ENCODE measurements at regions not wholly inside any gene's neighbourhood (a gene's known extent, or its start where the extent isn't known, plus 50 kb on each side); places are given as distances from the start of the nearest gene placed in this dataset.

GRCh38 chr12:127278351-127278750 lies 988.6 kb upstream of the TMEM132C start:
- H3K4me1 ChIP-seq (replicated peaks in 1 of 4; ENCODE audit: control insufficient read depth in 3 of 4, insufficient read depth in 4 of 4, low read length in 3 of 4): no peaks in the 10 kb centered on the region; a peak in 1 of 7 replicates
- no peaks in the 10 kb centered on the region for H3K27me3 ChIP-seq (replicated peaks in 1 of 4; ENCODE audit: control insufficient read depth in 3 of 4, extremely low read depth in 1 of 4, insufficient read depth in 3 of 4, low read length in 3 of 4)
- H3K23ac ChIP-seq (ENCODE audit: insufficient read length): no peak overlapping the region
- no peaks in the 10 kb centered on the region for H3K36me3 ChIP-seq (ENCODE audit: control insufficient read depth in 2 of 4, insufficient read depth in 4 of 4, low read length in 3 of 4)
- H3K23me2 ChIP-seq (ENCODE audit: low read depth, low read length): no peaks in the 10 kb centered on the region; the same call in 1 of the 2 replicates
- no peaks in the 10 kb centered on the region for H4K20me1 ChIP-seq (replicated peaks in 1 of 2; ENCODE audit: control insufficient read depth in 1 of 2, insufficient read depth in 2 of 2, low read length in 2 of 2)
- no peak overlapping the region for H3K4me2 ChIP-seq (ENCODE audit: insufficient read depth in 1 of 2, low read depth in 2 of 2, low read length in 2 of 2)
- FAIRE-seq (no peak), DNase-seq (ENCODE audit: low read depth in 1 of 2, low spot score in 2 of 2) (no peak)
- H2BK120ac ChIP-seq (replicated peaks; ENCODE audit: low read depth, low read length): no peak overlapping the region
- no peak overlapping the region for H3K14ac ChIP-seq (ENCODE audit: insufficient read length)
- TF ChIP-seq KDM4A (IDR thresholded peaks at IDR 0.05; ENCODE audit: low read depth, low read length, severe bottlenecking): no peak
- no peak for TF ChIP-seq SP2 (IDR thresholded peaks at IDR 0.05; ENCODE audit: low read length)
- no peak for TF ChIP-seq ATF2 (IDR thresholded peaks at IDR 0.05; ENCODE audit: low read length)
- TF ChIP-seq KDM5A (IDR thresholded peaks at IDR 0.05; ENCODE audit: low read length): no peak
- no peak for TF ChIP-seq CREB1 (IDR thresholded peaks at IDR 0.05)
- TF ChIP-seq BACH1 (IDR thresholded peaks at IDR 0.05; ENCODE audit: low read length): no peak
- TF ChIP-seq CHD1 (IDR thresholded peaks at IDR 0.05; ENCODE audit: low read depth, low read length): no peak
- TF ChIP-seq SRF (IDR thresholded peaks at IDR 0.05; ENCODE audit: low read depth, low read length): no peak
- no peak for TF ChIP-seq PHF8 (conservative IDR thresholded peaks at IDR 0.05; ENCODE audit: low read depth, low read length)
- TF ChIP-seq EGR1 (IDR thresholded peaks at IDR 0.05; ENCODE audit: borderline replicate concordance, low read depth, low read length): no peak
- TF ChIP-seq POLR2A (IDR thresholded peaks at IDR 0.05; ENCODE audit: control extremely low read depth in 1 of 2, low read depth in 2 of 2, low read length in 2 of 2): no peak
- no peak overlapping the region for H4K5ac ChIP-seq (ENCODE audit: insufficient read length, low read depth, low read length)
- H3K56ac ChIP-seq (replicated peaks; ENCODE audit: insufficient read length, low read depth, low read length): no peak overlapping the region
- no peak overlapping the region for H2AK5ac ChIP-seq (ENCODE audit: low read depth, low read length)
- ChIA-PET POLR2A (ENCODE audit: partially characterized antibody) (no interaction called here), CTCF (ENCODE audit: partially characterized antibody) (interaction anchor here (0.7 to 6.9 kb wide), 8 partner anchors 13 to 404 kb away, joined by 3 to 82 read pairs (median 4); no protein-coding TSS in a partner anchor)
- no peak overlapping the region for H4K91ac ChIP-seq (replicated peaks; ENCODE audit: insufficient read length, low read length)
- no peaks in the 10 kb centered on the region for H3K79me1 ChIP-seq (ENCODE audit: low read depth, low read length)
- H3K4me3 ChIP-seq (ENCODE audit: extremely low read depth in 1 of 4, insufficient read depth in 2 of 4, low read depth in 3 of 4, low read length in 4 of 4): no peak overlapping the region
- no peak overlapping the region for H2BK20ac ChIP-seq (ENCODE audit: low read length)
- no peak overlapping the region for H3K9ac ChIP-seq (replicated peaks in 1 of 4; ENCODE audit: extremely low read depth in 1 of 4, low read depth in 3 of 4, low read length in 3 of 4)
- 100% methylated on average over 3 of the region's 3 CpGs; no CpG with 5 or more reads in 1 of the 2 experiments for WGBS, 2 experiments (ENCODE audit: extremely low coverage in 1 of 2, insufficient coverage in 1 of 2, insufficient read length in 1 of 2, insufficient replicate concordance in 2 of 2, low coverage in 1 of 2, low lambda C conversion rate in 2 of 2, missing lambda C conversion rate in 1 of 2)
- H3K4ac ChIP-seq (replicated peaks; ENCODE audit: insufficient read length, low read depth, low read length): no peak overlapping the region
- no peak overlapping the region for H2BK5ac ChIP-seq (ENCODE audit: low read depth, low read length)
- no peak overlapping the region for H3K18ac ChIP-seq (ENCODE audit: extremely low read depth, low read length)
- H3K9me3 ChIP-seq (ENCODE audit: insufficient read depth in 2 of 2, low read depth in 1 of 2, low read length in 1 of 2): no peaks in the 10 kb centered on the region
- H2BK15ac ChIP-seq (ENCODE audit: low read length): no peak overlapping the region
- H4K8ac ChIP-seq (ENCODE audit: extremely low read depth, insufficient read depth, low read length): no peak overlapping the region
- H2BK12ac ChIP-seq (ENCODE audit: low read depth, low read length): no peak overlapping the region
- H2AFZ ChIP-seq (ENCODE audit: low read length): no peak overlapping the region
- no peaks in the 10 kb centered on the region for H3K79me2 ChIP-seq (ENCODE audit: control insufficient read depth in 1 of 2, insufficient read depth in 2 of 2, low read length in 2 of 2)
- no peak overlapping the region for H3K27ac ChIP-seq (ENCODE audit: low read depth, low read length)
